Kasumi-1 (cell line): ENCODE measurements at regions not wholly inside any gene's neighbourhood (a gene's known extent, or its start where the extent isn't known, plus 50 kb on each side); places are given as distances from the start of the nearest gene placed in this dataset.
"Not testable (repeated sequence)": the region's sequence is repeated elsewhere in the genome, so short reads cannot be mapped to it uniquely, and the experiment has no call there.

Experiments used
- DNase-seq, 2 experiments: peaks; one replicate each; lab custom pipeline; 2025; lab: John Stamatoyannopoulos, UW

DNA sequence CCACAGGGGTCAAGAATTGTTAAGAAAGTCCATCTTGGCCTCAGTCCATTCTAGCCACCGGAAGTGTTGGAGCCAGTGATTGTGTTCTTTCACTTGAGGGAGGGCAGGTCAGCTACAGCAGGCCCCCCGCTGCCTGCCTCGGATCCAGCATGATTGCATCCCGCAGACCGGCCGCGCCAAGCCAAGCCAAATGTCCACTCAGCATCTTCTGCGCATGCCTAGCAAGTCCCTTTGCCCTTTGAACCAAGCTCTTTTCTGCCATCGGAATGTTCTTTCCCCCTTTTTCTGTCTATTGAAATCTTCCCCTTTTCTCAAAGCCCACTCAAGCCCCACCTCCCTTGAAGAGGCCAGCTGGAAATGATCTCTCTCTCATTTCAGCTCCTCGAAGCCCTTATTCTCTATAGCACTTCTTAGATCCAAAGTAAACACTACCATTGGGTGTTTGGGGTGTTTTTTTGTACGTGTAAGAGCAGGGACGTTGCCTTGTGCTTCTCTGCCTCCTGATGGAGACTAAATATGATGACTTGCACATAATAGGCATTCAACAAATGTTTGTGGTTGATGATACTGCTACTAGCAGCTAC is 147.8 kb upstream of the BCOR start:
- no peak for DNase-seq

- DNase-seq: no peak
These were observed 147.2 kb upstream of the BCOR start for GRCh38 chrX:40244980-40245379.

DNA sequence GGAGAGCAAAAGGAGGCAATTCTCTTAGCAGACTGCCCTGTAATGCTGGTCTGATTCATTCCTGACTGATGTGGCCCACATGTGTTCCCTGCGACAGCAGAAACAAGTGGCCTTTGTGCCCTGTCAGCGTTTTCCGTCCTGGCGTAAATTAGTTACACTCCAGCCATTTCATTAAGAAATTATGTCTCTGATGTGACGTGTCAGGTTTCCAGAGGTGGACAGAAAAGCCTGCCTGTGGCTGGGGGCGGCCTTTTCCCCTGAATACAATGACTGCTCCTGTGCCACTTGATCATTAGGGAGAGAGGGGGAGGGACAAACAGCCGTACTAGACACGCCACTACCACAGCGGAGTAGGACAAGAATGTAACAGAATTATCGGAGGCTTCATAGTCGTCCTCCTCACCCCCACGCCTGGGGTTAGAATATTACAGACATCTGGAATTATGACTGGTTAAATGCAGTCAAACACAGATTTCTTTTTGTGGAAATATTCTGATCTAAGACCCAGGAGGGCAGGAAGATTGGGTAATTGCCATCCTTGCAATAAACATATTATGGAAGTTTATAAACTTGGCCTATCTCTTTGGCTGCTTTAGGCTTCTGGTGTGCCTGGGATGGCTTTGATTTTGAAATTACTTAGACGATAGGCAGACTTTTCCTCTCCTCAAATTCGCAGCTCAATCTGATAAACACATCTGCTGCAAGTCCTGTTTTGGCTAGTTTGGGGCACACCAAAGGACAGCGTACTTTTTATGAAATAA is 146.2 kb upstream of the BCOR start:
- no peak for DNase-seq

- DNase-seq: no peak
These were observed 143.1 kb upstream of the BCOR start for GRCh38 chrX:40240844-40241243.

DNA sequence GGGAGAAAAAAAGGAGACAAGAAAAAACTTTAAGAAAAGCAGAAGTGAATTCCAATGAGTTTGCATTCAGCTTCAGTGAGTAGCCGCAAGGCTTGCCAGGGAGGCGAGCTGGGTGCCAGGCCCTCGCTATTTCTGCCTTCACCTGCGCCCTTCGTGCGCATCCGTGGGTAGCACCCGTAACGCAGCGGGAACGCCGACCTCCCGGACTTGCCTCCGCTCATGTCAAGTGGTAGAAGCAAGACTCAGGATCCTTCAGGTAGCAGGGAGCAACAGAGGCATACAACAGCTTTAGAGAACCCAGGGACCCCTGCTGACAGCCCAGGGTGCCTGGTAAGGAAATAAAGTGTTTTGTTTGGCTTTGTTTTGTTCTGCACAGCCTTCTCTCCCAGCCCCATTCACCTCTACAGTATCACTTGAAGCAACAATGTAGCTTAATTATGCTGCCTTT is 140.0 kb upstream of the BCOR start:
- no peak for DNase-seq

DNA sequence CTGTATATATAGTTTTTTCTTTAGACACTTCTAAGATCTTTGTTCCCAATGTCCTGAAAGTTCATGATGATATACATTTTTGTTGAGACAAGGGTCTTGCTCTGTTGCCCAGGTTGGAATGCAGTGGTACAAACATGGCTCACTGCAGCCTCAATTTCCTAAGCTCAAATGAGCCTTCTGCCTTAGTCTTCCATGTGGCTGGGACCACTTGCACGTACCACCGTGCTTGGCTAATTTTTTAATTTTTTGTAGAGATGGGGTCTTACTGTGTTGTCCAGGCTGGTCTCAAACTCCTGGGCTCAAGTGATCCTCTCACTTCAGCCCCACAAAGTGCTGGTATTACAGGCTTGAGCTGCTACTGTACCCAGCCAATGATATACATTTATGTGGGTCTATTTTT is 132.9 kb upstream of the BCOR start:
- no peak for DNase-seq

DNA sequence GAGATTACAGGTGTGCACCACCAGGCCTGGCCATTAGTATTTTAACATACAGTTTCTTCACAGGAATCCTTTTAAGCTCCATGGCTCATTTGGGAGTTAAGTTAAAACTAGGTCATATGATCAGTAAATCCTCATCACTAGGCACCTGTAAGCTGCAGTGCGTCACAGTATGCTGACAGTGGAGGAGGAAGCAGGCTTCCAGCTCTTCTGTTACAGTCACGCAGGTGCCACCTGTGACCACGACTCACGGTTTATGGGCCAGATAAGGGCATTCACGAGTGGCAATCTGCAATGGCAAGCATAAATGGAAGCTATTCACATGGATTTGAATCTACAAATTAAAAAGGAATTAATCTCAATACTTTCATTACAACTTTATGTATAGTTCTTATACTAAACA is 129.4 kb upstream of the BCOR start:
- no peak for DNase-seq

GRCh38 chrX:40224658-40225057 is 126.9 kb upstream of the BCOR start:
- no peak for DNase-seq

DNA sequence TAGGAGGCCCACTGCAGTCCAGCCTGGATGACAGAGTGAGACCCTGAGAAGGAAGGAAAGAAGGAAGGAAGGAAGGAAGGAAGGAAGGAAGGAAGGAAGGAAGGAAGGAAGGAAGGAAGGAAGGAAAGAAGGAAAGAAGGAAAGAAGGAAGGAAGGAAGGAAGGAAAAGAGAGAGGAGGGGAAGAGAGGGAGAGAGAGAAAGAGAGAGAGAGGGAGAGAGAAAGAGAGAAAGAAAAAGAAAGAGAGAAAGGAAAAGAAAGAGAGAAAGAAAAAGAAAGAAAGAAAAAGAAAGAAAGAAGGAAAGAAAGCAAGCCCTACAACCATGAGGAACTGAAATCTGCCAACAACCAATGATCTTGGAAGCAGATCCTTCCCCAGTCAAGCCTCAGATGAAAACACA is 124.9 kb upstream of the BCOR start:
- not testable (repeated sequence) for DNase-seq

DNA sequence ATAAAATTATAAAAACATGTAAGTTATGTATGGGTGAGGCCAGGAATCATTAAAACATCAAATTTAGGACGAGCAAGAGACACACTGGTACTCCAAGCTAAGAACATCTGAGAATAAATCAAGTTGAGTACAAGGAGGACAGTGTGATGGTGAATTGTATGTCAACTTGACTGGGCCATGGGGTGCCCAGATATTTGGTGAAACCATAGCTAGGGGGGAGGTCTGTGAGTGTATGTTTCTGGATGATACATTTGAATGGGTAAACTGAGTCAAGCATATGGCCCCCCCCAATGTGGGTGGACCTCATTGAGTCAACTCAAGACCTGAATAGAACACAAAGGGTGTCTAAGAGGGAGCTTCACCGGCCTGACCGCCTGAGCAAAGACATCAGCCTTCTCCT is 115.3 kb upstream of the BCOR start:
- no peak for DNase-seq

DNA sequence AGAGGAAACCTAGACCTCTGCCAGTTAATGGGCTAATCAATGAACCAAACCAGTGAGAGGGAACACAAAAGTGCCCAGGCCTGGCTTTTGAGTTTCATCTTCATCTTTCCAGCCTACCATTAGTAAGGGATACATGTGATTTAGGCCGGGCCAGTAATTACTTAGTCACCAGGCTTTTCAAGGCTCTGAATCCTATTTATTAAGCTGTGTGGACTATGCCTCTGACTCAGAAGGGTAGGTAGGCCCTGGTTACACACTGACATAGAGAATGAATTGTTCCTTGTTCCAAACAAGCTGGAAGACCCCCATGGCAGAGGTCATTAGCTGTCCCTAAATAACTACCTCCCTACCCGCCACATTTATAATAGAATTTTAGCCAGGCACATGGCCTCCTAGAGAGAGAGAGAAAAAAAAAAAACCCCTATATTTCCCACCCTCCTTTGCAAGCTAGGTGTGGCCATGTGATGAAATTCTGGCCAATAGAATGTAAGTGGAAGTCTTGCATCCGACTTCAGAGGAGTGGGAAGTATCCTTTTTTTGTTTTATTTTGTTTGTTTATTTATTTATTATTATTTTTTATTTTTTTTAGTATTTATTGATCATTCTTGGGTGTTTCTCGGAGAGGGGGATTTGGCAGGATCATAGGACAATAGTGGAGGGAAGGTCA is 112.3 kb upstream of the BCOR start:
- DNase-seq: no peak

GRCh38 chrX:40207626-40208025 is 109.9 kb upstream of the BCOR start:
- DNase-seq: no peak

DNA sequence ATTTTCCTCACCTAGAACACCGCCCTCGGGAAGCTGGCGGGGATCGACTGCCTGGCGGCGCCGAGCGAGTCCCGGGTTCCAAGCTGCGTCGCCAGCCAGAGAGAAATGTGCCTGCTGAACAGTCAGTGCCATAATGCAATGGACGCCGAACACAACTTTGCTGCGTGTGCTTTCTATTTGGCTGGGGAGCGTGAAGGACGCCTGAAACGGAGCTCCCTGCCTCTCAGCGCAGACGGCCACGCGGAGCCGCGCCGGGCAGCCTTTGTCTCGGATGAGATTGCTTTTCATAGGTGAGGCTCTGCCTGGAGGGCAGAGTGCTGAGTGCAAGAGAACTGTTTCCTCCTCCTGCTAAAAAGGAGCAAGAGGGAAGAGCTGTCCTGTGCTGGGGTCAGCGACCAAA is 107.7 kb upstream of the BCOR start:
- no peak for DNase-seq

DNA sequence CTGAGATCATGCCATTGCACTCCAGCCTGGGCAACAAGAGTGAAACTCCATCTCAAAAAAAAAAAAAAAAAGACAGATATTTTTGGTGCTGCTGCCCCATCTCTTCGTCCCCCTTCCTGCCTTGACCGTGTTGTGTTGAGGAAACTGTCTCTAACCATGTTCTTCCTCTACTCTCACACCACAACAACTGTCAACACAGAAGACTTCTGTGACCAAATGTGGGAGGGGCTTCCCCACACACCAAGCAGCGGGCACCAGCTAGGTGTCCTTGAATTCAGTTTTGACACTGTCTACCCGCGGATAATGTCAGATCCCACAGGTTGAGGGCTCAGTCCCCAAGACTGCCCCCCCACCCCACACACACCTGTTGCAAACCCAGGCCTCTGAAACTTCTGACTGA is 104.7 kb upstream of the BCOR start:
- peak; percentile 28 to 32 for DNase-seq

- DNase-seq: no peak
These were observed 103.6 kb upstream of the BCOR start for GRCh38 chrX:40201329-40201885.

- no peak for DNase-seq
These were observed 101.9 kb upstream of the BCOR start for GRCh38 chrX:40199704-40200103.

DNA sequence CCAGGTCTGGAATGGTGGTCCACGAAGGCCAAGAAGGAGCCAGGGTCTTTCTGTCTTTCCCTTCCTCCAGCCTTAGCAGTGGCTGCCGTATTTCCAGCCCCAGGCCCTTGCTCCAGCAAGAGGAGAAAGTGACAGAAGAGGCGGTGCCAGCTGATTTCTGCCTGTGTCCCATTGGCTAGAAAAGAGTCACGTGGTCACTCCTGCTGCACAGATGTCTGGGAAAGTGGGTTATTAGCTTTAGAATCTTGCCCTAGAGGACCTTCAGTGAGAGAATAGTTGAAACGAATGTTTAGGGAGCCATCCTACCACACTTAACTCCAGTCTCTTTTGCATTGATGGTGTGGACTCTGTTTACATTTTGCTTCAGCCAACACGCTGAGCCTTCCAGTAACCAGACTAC is 99.3 kb upstream of the BCOR start:
- no peak for DNase-seq

- DNase-seq: no peak
These were observed 97.6 kb upstream of the BCOR start for GRCh38 chrX:40195368-40195767.

GRCh38 chrX:40192196-40192595 is 94.4 kb upstream of the BCOR start:
- DNase-seq: no peak

DNA sequence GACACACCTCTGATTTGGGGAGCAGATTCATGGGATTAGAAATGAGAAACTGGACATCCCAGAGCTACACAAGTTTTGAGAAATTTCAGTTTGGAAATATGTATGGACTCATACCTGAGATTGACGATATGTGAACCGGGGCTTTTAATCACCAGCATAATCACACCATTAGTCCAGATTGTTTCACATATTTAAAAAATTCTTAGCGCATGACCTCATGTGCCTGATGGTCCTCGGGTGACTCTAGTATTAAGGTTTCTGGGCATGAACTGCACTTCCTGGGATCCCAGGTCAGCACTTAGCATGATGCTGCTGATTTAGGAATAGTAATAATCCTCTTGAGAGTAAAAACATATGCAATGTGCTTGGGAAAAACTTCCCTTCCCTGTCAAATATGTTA is 91.9 kb upstream of the BCOR start:
- DNase-seq: no peak

GRCh38 chrX:40188573-40189417 is 91.0 kb upstream of the BCOR start:
- no peak for DNase-seq

DNA sequence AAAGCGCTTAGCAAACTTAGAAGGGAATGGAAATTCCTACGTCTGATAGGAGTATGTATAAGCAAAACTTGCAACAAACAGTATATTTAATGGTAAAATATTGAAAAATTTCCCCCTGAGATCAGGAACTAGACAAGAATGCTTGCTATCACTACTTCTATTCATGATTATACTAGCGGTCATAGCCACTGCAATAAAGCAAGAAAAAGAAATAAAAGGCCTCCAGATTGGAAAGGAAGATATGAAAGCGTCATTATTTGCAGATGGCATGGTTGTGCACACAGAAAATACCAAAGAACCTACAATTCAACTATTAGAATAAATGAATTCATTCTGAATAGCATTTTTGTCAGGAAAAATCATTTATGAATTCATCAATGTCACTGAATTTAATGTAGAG is 87.2 kb upstream of the BCOR start:
- no peak for DNase-seq
